ENCODE measurements at regions not wholly inside any gene's neighbourhood (a gene's known extent, or its start where the extent isn't known, plus 50 kb on each side); places are given as distances from the start of the nearest gene placed in this dataset.
"Not testable (repeated sequence)": the region's sequence is repeated elsewhere in the genome, so short reads cannot be mapped to it uniquely, and the experiment has no call there.

- H3K36me3 ChIP-seq; H3K9me3 ChIP-seq (ENCODE audit: severe bottlenecking); H3K27ac ChIP-seq; H3K4me3 ChIP-seq (ENCODE audit: low read depth, low read length); H3K27me3 ChIP-seq (ENCODE audit: insufficient read depth, low read depth, severe bottlenecking); DNase-seq: not testable (repeated sequence)
- TF ChIP-seq, protein P1, sequence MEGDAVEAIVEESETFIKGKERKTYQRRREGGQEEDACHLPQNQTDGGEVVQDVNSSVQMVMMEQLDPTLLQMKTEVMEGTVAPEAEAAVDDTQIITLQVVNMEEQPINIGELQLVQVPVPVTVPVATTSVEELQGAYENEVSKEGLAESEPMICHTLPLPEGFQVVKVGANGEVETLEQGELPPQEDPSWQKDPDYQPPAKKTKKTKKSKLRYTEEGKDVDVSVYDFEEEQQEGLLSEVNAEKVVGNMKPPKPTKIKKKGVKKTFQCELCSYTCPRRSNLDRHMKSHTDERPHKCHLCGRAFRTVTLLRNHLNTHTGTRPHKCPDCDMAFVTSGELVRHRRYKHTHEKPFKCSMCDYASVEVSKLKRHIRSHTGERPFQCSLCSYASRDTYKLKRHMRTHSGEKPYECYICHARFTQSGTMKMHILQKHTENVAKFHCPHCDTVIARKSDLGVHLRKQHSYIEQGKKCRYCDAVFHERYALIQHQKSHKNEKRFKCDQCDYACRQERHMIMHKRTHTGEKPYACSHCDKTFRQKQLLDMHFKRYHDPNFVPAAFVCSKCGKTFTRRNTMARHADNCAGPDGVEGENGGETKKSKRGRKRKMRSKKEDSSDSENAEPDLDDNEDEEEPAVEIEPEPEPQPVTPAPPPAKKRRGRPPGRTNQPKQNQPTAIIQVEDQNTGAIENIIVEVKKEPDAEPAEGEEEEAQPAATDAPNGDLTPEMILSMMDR (IDR thresholded peaks at IDR 0.05; ENCODE audit: low read depth, low read length), result peak; percentile 31; the same call in 1 of the 2 replicates
Measured at GRCh38 chr11:67847896-67848875, 155.7 kb downstream of the UNC93B1 start.

- DNase-seq; H3K4me3 ChIP-seq (ENCODE audit: low read depth, low read length): not testable (repeated sequence)
Measured at GRCh38 chr11:67846303-67846702, 157.6 kb downstream of the UNC93B1 start.

GRCh38 chr11:67845296-67845695 is 158.6 kb downstream of the UNC93B1 start:
- not testable (repeated sequence) for H3K27ac ChIP-seq; H3K9me3 ChIP-seq (ENCODE audit: severe bottlenecking); H3K27me3 ChIP-seq (ENCODE audit: insufficient read depth, low read depth, severe bottlenecking); DNase-seq; H3K36me3 ChIP-seq; H3K4me3 ChIP-seq (ENCODE audit: low read depth, low read length)

More at GRCh38 chr11:67846303-67846702, 157.6 kb downstream of the UNC93B1 start:
- not testable (repeated sequence) for H3K36me3 ChIP-seq; H3K27ac ChIP-seq; H3K27me3 ChIP-seq (ENCODE audit: insufficient read depth, low read depth, severe bottlenecking); H3K9me3 ChIP-seq (ENCODE audit: severe bottlenecking)

DNA sequence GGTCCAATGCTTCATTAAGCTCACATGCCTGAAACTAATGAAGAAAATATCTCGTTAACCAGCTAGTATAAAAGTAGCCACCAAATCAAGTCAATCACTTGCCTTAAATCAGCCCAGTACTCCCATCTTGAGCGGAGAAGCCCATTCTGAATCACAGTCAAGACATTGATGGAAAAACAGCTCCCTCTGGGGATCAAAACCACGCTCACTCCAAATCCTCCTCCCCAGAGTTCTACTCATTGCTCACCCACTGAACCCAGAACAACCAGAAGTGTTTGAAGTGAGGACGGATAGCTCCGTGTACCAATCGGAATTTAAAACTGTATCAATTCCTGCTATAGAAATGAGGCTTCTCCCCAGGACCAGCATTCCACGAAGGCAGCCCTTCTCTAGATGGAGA is 163.3 kb downstream of the UNC93B1 start:
- H3K4me3 ChIP-seq (ENCODE audit: low read depth, low read length); H3K36me3 ChIP-seq; H3K9me3 ChIP-seq (ENCODE audit: severe bottlenecking); H3K27me3 ChIP-seq (ENCODE audit: insufficient read depth, low read depth, severe bottlenecking); H3K27ac ChIP-seq: not testable (repeated sequence)
- peak; percentile 34 for DNase-seq
- TF ChIP-seq, protein P1 (IDR thresholded peaks at IDR 0.05; ENCODE audit: low read depth, low read length), result 0 out of 2 replicates have a peak, but pooled peaks have one; percentile 13

GRCh38 chr11:67830152-67830551 is 155.7 kb upstream of the ALDH3B2 start:
- DNase-seq; H3K27ac ChIP-seq; H3K27me3 ChIP-seq (ENCODE audit: insufficient read depth, low read depth, severe bottlenecking); H3K4me3 ChIP-seq (ENCODE audit: low read depth, low read length); H3K36me3 ChIP-seq; H3K9me3 ChIP-seq (ENCODE audit: severe bottlenecking): not testable (repeated sequence)

DNA sequence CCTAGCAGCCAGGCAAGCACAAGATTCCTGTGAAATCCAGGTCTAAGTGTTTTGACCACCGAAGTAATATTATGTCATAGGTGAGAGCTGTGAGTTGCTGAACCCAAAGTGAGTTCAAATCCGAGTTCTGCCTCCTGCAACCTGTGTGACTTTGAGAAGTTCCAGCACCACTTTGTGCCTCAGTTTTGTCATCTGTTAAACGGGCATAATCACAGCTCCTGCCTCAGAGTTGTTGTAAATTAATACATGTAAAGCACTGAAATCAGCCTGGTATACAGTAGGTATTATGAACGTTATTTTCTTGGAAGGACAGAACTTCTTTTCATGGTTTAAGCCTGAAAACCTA is 152.5 kb upstream of the ALDH3B2 start:
- not testable (repeated sequence) for H3K27me3 ChIP-seq (ENCODE audit: insufficient read depth, low read depth, severe bottlenecking); H3K4me3 ChIP-seq (ENCODE audit: low read depth, low read length); H3K9me3 ChIP-seq (ENCODE audit: severe bottlenecking); H3K36me3 ChIP-seq; DNase-seq; H3K27ac ChIP-seq

GRCh38 chr11:67826028-67826950 is 151.9 kb upstream of the ALDH3B2 start:
- H3K9me3 ChIP-seq (ENCODE audit: severe bottlenecking); H3K27me3 ChIP-seq (ENCODE audit: insufficient read depth, low read depth, severe bottlenecking); H3K27ac ChIP-seq; H3K36me3 ChIP-seq: not testable (repeated sequence)
- 0 out of 2 replicates have a peak overlapping the region, but pooled peaks have one; percentile 4 for H3K4me3 ChIP-seq (ENCODE audit: low read depth, low read length)
- peak; percentile 65 for DNase-seq

DNA sequence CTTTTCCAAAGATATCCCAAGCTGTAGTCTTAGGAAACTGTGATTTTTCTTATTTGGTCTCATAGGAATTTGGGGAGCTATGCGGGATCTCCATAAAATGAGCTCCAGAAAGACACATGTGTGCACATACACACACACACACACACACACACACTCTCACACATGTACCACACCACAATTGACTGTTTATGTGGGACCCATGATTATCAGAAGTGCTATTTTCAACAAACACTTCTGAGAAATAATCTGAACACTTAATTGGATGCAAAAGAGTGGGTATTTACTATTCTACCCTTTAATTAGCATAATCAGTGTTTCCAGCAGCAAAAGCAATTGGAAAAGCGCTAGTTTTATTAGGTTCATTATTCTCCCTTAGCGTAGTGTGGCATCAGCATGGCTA is 150.4 kb upstream of the ALDH3B2 start:
- not testable (repeated sequence) for H3K9me3 ChIP-seq (ENCODE audit: severe bottlenecking); H3K4me3 ChIP-seq (ENCODE audit: low read depth, low read length); H3K36me3 ChIP-seq; DNase-seq; H3K27ac ChIP-seq; H3K27me3 ChIP-seq (ENCODE audit: insufficient read depth, low read depth, severe bottlenecking)

Data from WERI-Rb-1 (cell line).